H1 (cell line): ENCODE measurements at regions not wholly inside any gene's neighbourhood (a gene's known extent, or its start where the extent isn't known, plus 50 kb on each side); places are given as distances from the start of the nearest gene placed in this dataset.
A peak's percentile ranks its signal among the peaks of the same experiment; 100 is the strongest.

Experiments
- TF ChIP-seq, protein P1 (sequence below): fragments of 300-600 bp; sonication (generic); IDR thresholded peaks from 2 replicates; pipeline ENCODE4 v1.7.1; 2012; ENCODE audit warnings: low read length, moderate library complexity, mild to moderate bottlenecking, inconsistent platforms; ENCODE audit not compliant: insufficient replicate concordance
- TF ChIP-seq, protein P2 (sequence below): IDR thresholded peaks from 2 replicates; pipeline ENCODE4 v1.6.1; 2012; ENCODE audit warnings: inconsistent platforms

DNA sequence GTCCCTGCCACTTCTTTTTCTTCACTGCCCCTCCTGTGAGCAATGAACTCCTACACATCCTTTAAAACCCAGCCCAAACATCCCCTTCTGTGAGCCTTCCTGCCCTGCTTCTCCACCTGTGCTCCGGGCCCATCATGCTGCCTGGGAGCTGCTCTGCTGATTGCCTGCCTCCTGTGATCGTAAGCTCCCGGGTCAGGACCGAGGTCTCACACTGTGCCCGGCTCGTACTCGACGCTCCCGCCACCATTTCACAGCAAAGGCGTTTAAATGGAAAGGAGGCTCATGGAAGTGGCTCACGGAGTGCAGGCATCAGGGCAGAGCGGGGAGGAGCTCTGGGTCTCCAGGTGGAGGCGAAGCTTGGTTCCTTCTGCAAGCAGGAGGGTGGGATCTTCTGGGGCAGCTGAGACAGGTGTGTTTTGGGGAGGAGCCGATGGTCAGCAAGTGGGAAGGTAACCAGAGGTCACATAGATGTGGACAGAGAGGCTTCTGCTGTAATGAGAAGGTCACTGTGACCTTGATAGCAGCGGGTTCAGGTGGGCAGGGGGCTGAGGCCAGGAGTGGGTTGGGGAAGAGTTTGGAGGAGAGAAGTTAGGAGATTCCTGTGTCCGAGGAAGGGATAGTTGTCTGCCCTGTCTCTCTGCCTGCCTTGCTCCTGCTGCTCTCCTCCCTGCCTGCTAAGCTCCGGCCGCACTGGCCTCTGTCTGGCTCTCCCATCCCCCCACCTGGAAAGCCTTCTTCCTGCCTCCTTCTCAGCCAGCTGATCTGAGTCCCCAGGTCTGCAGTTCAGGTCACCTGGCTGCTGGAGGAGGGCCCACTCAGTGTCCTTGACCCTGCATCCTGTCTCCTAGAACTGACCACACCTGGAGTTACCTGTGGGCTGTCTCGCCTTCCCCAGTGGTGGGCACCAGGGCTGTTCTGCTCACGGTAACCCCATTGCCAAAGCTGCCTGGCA, 52.7 kb upstream of the FRMD1 start (continued):
- TF ChIP-seq, protein P1, sequence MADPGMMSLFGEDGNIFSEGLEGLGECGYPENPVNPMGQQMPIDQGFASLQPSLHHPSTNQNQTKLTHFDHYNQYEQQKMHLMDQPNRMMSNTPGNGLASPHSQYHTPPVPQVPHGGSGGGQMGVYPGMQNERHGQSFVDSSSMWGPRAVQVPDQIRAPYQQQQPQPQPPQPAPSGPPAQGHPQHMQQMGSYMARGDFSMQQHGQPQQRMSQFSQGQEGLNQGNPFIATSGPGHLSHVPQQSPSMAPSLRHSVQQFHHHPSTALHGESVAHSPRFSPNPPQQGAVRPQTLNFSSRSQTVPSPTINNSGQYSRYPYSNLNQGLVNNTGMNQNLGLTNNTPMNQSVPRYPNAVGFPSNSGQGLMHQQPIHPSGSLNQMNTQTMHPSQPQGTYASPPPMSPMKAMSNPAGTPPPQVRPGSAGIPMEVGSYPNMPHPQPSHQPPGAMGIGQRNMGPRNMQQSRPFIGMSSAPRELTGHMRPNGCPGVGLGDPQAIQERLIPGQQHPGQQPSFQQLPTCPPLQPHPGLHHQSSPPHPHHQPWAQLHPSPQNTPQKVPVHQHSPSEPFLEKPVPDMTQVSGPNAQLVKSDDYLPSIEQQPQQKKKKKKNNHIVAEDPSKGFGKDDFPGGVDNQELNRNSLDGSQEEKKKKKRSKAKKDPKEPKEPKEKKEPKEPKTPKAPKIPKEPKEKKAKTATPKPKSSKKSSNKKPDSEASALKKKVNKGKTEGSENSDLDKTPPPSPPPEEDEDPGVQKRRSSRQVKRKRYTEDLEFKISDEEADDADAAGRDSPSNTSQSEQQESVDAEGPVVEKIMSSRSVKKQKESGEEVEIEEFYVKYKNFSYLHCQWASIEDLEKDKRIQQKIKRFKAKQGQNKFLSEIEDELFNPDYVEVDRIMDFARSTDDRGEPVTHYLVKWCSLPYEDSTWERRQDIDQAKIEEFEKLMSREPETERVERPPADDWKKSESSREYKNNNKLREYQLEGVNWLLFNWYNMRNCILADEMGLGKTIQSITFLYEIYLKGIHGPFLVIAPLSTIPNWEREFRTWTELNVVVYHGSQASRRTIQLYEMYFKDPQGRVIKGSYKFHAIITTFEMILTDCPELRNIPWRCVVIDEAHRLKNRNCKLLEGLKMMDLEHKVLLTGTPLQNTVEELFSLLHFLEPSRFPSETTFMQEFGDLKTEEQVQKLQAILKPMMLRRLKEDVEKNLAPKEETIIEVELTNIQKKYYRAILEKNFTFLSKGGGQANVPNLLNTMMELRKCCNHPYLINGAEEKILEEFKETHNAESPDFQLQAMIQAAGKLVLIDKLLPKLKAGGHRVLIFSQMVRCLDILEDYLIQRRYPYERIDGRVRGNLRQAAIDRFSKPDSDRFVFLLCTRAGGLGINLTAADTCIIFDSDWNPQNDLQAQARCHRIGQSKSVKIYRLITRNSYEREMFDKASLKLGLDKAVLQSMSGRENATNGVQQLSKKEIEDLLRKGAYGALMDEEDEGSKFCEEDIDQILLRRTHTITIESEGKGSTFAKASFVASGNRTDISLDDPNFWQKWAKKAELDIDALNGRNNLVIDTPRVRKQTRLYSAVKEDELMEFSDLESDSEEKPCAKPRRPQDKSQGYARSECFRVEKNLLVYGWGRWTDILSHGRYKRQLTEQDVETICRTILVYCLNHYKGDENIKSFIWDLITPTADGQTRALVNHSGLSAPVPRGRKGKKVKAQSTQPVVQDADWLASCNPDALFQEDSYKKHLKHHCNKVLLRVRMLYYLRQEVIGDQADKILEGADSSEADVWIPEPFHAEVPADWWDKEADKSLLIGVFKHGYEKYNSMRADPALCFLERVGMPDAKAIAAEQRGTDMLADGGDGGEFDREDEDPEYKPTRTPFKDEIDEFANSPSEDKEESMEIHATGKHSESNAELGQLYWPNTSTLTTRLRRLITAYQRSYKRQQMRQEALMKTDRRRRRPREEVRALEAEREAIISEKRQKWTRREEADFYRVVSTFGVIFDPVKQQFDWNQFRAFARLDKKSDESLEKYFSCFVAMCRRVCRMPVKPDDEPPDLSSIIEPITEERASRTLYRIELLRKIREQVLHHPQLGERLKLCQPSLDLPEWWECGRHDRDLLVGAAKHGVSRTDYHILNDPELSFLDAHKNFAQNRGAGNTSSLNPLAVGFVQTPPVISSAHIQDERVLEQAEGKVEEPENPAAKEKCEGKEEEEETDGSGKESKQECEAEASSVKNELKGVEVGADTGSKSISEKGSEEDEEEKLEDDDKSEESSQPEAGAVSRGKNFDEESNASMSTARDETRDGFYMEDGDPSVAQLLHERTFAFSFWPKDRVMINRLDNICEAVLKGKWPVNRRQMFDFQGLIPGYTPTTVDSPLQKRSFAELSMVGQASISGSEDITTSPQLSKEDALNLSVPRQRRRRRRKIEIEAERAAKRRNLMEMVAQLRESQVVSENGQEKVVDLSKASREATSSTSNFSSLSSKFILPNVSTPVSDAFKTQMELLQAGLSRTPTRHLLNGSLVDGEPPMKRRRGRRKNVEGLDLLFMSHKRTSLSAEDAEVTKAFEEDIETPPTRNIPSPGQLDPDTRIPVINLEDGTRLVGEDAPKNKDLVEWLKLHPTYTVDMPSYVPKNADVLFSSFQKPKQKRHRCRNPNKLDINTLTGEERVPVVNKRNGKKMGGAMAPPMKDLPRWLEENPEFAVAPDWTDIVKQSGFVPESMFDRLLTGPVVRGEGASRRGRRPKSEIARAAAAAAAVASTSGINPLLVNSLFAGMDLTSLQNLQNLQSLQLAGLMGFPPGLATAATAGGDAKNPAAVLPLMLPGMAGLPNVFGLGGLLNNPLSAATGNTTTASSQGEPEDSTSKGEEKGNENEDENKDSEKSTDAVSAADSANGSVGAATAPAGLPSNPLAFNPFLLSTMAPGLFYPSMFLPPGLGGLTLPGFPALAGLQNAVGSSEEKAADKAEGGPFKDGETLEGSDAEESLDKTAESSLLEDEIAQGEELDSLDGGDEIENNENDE = no peak
- TF ChIP-seq, protein P2, sequence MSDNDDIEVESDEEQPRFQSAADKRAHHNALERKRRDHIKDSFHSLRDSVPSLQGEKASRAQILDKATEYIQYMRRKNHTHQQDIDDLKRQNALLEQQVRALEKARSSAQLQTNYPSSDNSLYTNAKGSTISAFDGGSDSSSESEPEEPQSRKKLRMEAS = 0 out of 2 replicates have a peak, but pooled peaks have one; percentile 7
